ENCODE measurements at regions not wholly inside any gene's neighbourhood (a gene's known extent, or its start where the extent isn't known, plus 50 kb on each side); places are given as distances from the start of the nearest gene placed in this dataset.

DNA sequence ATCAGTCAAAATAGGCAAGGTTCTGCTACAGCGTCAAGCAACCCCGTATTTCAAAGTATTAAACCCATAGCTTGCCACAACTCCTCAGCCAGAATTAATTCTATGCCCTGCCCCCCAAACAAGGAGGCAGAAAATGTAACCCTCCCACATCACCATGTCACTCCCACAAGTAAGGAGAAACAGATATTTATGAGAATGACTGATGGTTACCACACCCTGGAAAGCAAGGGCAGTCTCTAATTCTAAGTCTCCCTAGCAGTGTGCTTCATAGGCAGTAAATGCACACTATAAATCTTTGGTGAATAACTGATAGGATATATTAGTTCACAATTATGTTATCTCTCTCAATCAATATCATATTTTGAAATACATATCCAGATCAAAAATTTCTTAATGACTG is 228.0 kb upstream of the SLC14A2 start:
- intact Hi-C loops (cut with DNase I; ENCODE audit: low total_unique reads), result no loop called here
- TF ChIP-seq POLR2A (IDR thresholded peaks at IDR 0.05) (no peak), POLR2AphosphoS5 (IDR thresholded peaks at IDR 0.05) (no peak)
- TF ChIP-seq, protein P1, sequence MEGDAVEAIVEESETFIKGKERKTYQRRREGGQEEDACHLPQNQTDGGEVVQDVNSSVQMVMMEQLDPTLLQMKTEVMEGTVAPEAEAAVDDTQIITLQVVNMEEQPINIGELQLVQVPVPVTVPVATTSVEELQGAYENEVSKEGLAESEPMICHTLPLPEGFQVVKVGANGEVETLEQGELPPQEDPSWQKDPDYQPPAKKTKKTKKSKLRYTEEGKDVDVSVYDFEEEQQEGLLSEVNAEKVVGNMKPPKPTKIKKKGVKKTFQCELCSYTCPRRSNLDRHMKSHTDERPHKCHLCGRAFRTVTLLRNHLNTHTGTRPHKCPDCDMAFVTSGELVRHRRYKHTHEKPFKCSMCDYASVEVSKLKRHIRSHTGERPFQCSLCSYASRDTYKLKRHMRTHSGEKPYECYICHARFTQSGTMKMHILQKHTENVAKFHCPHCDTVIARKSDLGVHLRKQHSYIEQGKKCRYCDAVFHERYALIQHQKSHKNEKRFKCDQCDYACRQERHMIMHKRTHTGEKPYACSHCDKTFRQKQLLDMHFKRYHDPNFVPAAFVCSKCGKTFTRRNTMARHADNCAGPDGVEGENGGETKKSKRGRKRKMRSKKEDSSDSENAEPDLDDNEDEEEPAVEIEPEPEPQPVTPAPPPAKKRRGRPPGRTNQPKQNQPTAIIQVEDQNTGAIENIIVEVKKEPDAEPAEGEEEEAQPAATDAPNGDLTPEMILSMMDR (IDR thresholded peaks at IDR 0.05 in 8 of 11, conservative IDR thresholded peaks at IDR 0.05 in 3 of 11), result no peak
- Histone ChIP-seq H3K27me3 (replicated peaks in 1 of 7) (peaks cover 0 to 13% (median 2%) of the 10 kb centered on the region in 7 donors), H3K36me3 (no peaks in the 10 kb centered on the region), H3K4me3 (no peak overlapping the region), H3K27ac (no peak overlapping the region), H3K9me3 (no peaks in the 10 kb centered on the region), H3K4me1 (peaks cover 0 to 10% (median 0%) of the 10 kb centered on the region in 6 donors)
- WGBS, 5 donors, result 0 to 81% (median 49%) methylated on average over 1 to 2 of the region's 2 CpGs
- DNase-seq, result no peak

DNA sequence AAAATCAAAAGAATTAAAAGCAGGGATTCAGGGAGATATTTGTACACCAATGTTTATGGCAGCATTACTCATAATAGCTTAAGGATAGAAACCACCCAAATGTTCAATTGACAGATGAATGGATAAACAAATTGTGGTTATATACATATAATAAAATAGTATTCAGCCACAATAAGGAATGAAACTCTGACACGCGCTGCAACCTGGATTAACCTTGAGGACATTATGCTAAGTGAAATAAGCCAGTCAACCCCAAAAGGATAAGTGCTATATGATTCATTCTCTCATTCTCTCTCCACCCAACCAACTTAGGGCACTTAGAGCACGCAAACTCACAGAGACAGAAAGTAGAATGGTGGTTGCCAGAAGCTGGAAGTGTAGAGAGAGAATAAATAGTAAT is 216.8 kb upstream of the SLC14A2 start:
- intact Hi-C loops (cut with DNase I; ENCODE audit: low total_unique reads), result no loop called here
- no peak for DNase-seq
- Histone ChIP-seq H3K36me3 (no peaks in the 10 kb centered on the region), H3K27me3 (replicated peaks in 1 of 7) (peaks cover 0 to 2% (median 0%) of the 10 kb centered on the region in 7 donors), H3K4me3 (no peak overlapping the region), H3K4me1 (no peaks in the 10 kb centered on the region), H3K27ac (no peak overlapping the region), H3K9me3 (no peaks in the 10 kb centered on the region)
- TF ChIP-seq, protein P1 (IDR thresholded peaks at IDR 0.05 in 8 of 11, conservative IDR thresholded peaks at IDR 0.05 in 3 of 11), result no peak
- TF ChIP-seq POLR2A (IDR thresholded peaks at IDR 0.05) (no peak), POLR2AphosphoS5 (IDR thresholded peaks at IDR 0.05) (no peak)
- 57 to 76% (median 63%) methylated on average over 3 of the region's 3 CpGs for WGBS, 5 donors

DNA sequence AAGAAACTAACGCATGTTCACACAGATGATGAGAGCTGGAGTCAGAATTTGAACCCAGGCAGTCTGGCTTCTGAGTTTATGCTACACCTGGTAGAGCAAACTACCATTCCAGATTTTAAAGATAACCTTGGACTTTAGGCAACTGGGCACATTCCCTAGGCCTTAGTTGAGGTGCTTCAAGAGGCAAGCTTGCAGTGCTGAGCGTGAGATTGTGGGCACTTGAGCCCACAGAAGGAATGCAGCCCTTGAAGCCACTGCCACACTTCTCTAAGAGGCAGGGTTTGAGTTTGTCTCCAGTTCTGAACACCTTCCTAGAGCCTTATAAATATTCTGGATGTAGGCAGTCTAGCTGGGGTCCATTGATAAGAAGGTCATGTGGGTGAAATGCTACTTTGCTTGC is 216.1 kb upstream of the SLC14A2 start:
- intact Hi-C loops (cut with DNase I; ENCODE audit: low total_unique reads), result no loop called here
- TF ChIP-seq POLR2AphosphoS5 (IDR thresholded peaks at IDR 0.05), result no peak
- no peak for TF ChIP-seq POLR2A (IDR thresholded peaks at IDR 0.05)
- WGBS, 5 donors, result 90 to 93% (median 93%) methylated on average over 1 to 2 of the region's 2 CpGs

DNA sequence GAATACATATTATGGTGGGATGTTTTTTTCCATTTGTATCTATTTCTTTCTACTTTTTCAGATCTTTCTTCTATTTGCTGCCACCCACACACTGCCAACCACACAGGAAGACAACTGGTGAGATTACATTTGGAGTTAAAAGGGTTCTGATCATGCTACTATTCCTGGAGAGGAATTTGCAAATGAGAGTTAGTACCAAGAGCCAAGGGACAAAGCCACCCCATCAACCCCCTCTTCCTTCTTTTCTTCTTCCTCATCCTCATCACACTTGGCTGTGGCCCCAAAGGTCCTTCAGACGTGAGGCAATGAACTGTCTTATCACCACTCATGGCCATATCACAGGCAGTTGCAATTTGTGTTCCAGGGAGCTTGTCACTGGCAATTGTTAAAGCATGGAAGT is 215.6 kb upstream of the SLC14A2 start:
- Histone ChIP-seq H3K9me3 (no peaks in the 10 kb centered on the region), H3K4me1 (no peaks in the 10 kb centered on the region), H3K27me3 (replicated peaks in 1 of 7) (no peaks in the 10 kb centered on the region), H3K27ac (no peak overlapping the region), H3K4me3 (no peak overlapping the region), H3K36me3 (no peaks in the 10 kb centered on the region)
- WGBS, 5 donors, result 17 to 53% (median 35%) methylated on average over 1 of the region's 1 CpG
- TF ChIP-seq, protein P1 (IDR thresholded peaks at IDR 0.05 in 8 of 11, conservative IDR thresholded peaks at IDR 0.05 in 3 of 11), result no peak
- no peak for TF ChIP-seq POLR2AphosphoS5 (IDR thresholded peaks at IDR 0.05)
- no peak for TF ChIP-seq POLR2A (IDR thresholded peaks at IDR 0.05)
- intact Hi-C loops (cut with DNase I; ENCODE audit: low total_unique reads), result no loop called here
- no peak for DNase-seq

More for the DNA sequence above, 216.1 kb upstream of the SLC14A2 start:
- no peaks in the 10 kb centered on the region for H3K9me3 ChIP-seq
- no peaks in the 10 kb centered on the region for H3K36me3 ChIP-seq
- no peak overlapping the region for H3K4me3 ChIP-seq
- no peak for DNase-seq
- no peak overlapping the region for H3K27ac ChIP-seq
- H3K27me3 ChIP-seq (replicated peaks in 1 of 7), result no peaks in the 10 kb centered on the region
- no peaks in the 10 kb centered on the region for H3K4me1 ChIP-seq
